PC-9 (cell line): ENCODE measurements at regions not wholly inside any gene's neighbourhood (a gene's known extent, or its start where the extent isn't known, plus 50 kb on each side); places are given as distances from the start of the nearest gene placed in this dataset.

Experiments
- BruUV-seq: library from RNA; stranded (reverse); fragments of 400-500 nt; replicated peaks from 2 replicates; lab custom pipeline; 2021; lab: Mats Ljungman, UMichigan
- CTCF ChIA-PET: fragments of 300-600 bp; sonication (Branson Sonifier 250); formaldehyde crosslinking; loops from one replicate; lab custom pipeline; 2022; ENCODE audit warnings: antibody characterized with exemption; lab: Charles Lee
- POLR2A ChIA-PET: fragments of 300-600 bp; sonication (Branson Sonifier 250); formaldehyde crosslinking; loops from one replicate; lab custom pipeline; 2022; ENCODE audit warnings: antibody characterized with exemption; ENCODE audit not compliant: unreplicated experiment; lab: Charles Lee
- DNase-seq, 2 experiments: peaks; one replicate each; pipeline versions ENCODE4 v3.0.0 to v3.0.0-alpha.2; 2015 to 2022; ENCODE audit warnings: mixed read lengths in 1 of 2
- H2AFZ ChIP-seq: fragments of 200-600 bp; sonication (generic); 2 replicates; pipeline ENCODE4 v1.8.1; 2017; ENCODE audit warnings: antibody characterized with exemption
- H3F3A ChIP-seq: fragments of 200-600 bp; sonication (generic); 2 replicates; pipeline ENCODE4 v1.8.1; 2017; ENCODE audit warnings: antibody characterized with exemption, mild to moderate bottlenecking, low read depth; ENCODE audit not compliant: insufficient read depth
- H3K27ac ChIP-seq: fragments of 200-600 bp; sonication (generic); 2 replicates; pipeline ENCODE4 v1.6.1; 2016; ENCODE audit warnings: mixed run types
- H3K27me3 ChIP-seq: fragments of 200-600 bp; sonication (generic); 2 replicates; pipeline ENCODE4 v1.6.1; 2016; ENCODE audit warnings: low read depth, mixed run types; ENCODE audit not compliant: insufficient read depth
- H3K36me3 ChIP-seq: fragments of 200-600 bp; sonication (generic); 2 replicates; pipeline ENCODE4 v1.6.1; 2016; ENCODE audit warnings: low read depth, mixed run types
- H3K4me1 ChIP-seq: fragments of 200-600 bp; sonication (generic); replicated peaks from 2 replicates; pipeline ENCODE4 v1.6.1; 2016; ENCODE audit warnings: mixed run types; ENCODE audit not compliant: insufficient read depth
- H3K4me2 ChIP-seq: fragments of 200-600 bp; sonication (generic); 2 replicates; pipeline ENCODE4 v1.6.1; 2017; ENCODE audit warnings: mixed run types
- H3K4me3 ChIP-seq: fragments of 200-600 bp; sonication (generic); 2 replicates; pipeline ENCODE4 v1.6.1; 2016; ENCODE audit warnings: mixed run types
- H3K79me2 ChIP-seq: fragments of 200-600 bp; sonication (generic); 2 replicates; pipeline ENCODE4 v1.6.1; 2017; ENCODE audit warnings: low read depth, mixed run types
- H3K9me2 ChIP-seq: fragments of 200-600 bp; sonication (generic); 2 replicates; pipeline ENCODE4 v1.8.1; 2017; ENCODE audit warnings: mild to moderate bottlenecking; ENCODE audit not compliant: insufficient read depth
- H3K9me3 ChIP-seq: fragments of 200-600 bp; sonication (generic); 2 replicates; pipeline ENCODE4 v1.8.1; 2016; ENCODE audit warnings: low read depth; ENCODE audit not compliant: insufficient read depth
- H4K20me1 ChIP-seq: fragments of 200-600 bp; sonication (generic); 2 replicates; pipeline ENCODE4 v1.8.1; 2017; ENCODE audit not compliant: insufficient read depth
- CTCF ChIP-seq: fragments of 200-600 bp; sonication (generic); conservative IDR thresholded peaks from 2 replicates; pipeline ENCODE4 v1.6.1; 2017; ENCODE audit warnings: mixed run types, antibody characterized with exemption, mild to moderate bottlenecking, moderate library complexity
- EZH2 ChIP-seq: fragments of 200-600 bp; sonication (generic); IDR thresholded peaks from 2 replicates; pipeline ENCODE4 v1.8.0; 2017; ENCODE audit warnings: antibody characterized with exemption, low read depth
- intact Hi-C: fragments of 100-400 bp; cut with micrococcal nuclease; formaldehyde crosslinking; loops from one replicate; pipeline ENCODE4 v1.10.0; 2022; ENCODE audit not compliant: unreplicated experiment

- BruUV-seq, result no TSS peak
- Histone ChIP-seq H3K9me3 (no peaks in the 10 kb centered on the region), H3K4me3 (no peak overlapping the region), H3F3A (no peaks in the 10 kb centered on the region), H3K4me1 (no peaks in the 10 kb centered on the region), H4K20me1 (no peaks in the 10 kb centered on the region), H3K36me3 (no peaks in the 10 kb centered on the region), H3K27me3 (no peaks in the 10 kb centered on the region; the same call in none of the 2 replicates), H3K27ac (no peak overlapping the region), H3K9me2 (peaks cover 7% of the 10 kb centered on the region), H3K4me2 (no peak overlapping the region), H2AFZ (no peak overlapping the region), H3K79me2 (no peaks in the 10 kb centered on the region)
- ChIA-PET POLR2A (no interaction called here), CTCF (no interaction called here)
- no peak for DNase-seq
- TF ChIP-seq EZH2 (no peak), CTCF (no peak)
- intact Hi-C loops, result no loop called here
These were observed 194.6 kb downstream of the OTOR start for GRCh38 chr20:16942756-16943155.

GRCh38 chr20:16944745-16945144, 196.6 kb downstream of the OTOR start:
- no peak overlapping the region for H2AFZ ChIP-seq
- no peak for TF ChIP-seq CTCF
- no peak for TF ChIP-seq EZH2
- POLR2A ChIA-PET, result no interaction called here
- no peaks in the 10 kb centered on the region for H3K79me2 ChIP-seq
- H3K27ac ChIP-seq, result no peak overlapping the region
- CTCF ChIA-PET, result no interaction called here
- DNase-seq, result no peak
- H3K4me3 ChIP-seq, result no peak overlapping the region
- intact Hi-C loops, result no loop called here
- no peaks in the 10 kb centered on the region for H3K36me3 ChIP-seq
- no peaks in the 10 kb centered on the region for H3K4me1 ChIP-seq
- H3K4me2 ChIP-seq, result no peak overlapping the region
- no peaks in the 10 kb centered on the region for H4K20me1 ChIP-seq
- no peaks in the 10 kb centered on the region for H3K9me3 ChIP-seq
- peaks cover 10% of the 10 kb centered on the region for H3K27me3 ChIP-seq
- BruUV-seq, result no TSS peak
- peaks cover 7% of the 10 kb centered on the region for H3K9me2 ChIP-seq
- no peaks in the 10 kb centered on the region for H3F3A ChIP-seq

GRCh38 chr20:16945619-16946018, 197.5 kb downstream of the OTOR start:
- no peaks in the 10 kb centered on the region for H3K4me1 ChIP-seq
- POLR2A ChIA-PET, result no interaction called here
- H3K4me3 ChIP-seq, result no peak overlapping the region
- intact Hi-C loops, result no loop called here
- DNase-seq, result no peak
- H3K27me3 ChIP-seq, result peaks cover 10% of the 10 kb centered on the region
- CTCF ChIA-PET, result no interaction called here
- H2AFZ ChIP-seq, result no peak overlapping the region
- H3K79me2 ChIP-seq, result no peaks in the 10 kb centered on the region
- H3F3A ChIP-seq, result no peaks in the 10 kb centered on the region
- no peak for TF ChIP-seq CTCF
- no peak for TF ChIP-seq EZH2
- no peak overlapping the region for H3K4me2 ChIP-seq
- no TSS peak for BruUV-seq
- no peaks in the 10 kb centered on the region for H3K9me3 ChIP-seq
- peaks cover 7% of the 10 kb centered on the region for H3K9me2 ChIP-seq
- H4K20me1 ChIP-seq, result no peaks in the 10 kb centered on the region
- H3K27ac ChIP-seq, result no peak overlapping the region
- H3K36me3 ChIP-seq, result no peaks in the 10 kb centered on the region
